NCI-H2029 treated with DMSO at 0.1 percent for 48 hours (cell line): ENCODE measurements at regions not wholly inside any gene's neighbourhood (a gene's known extent, or its start where the extent isn't known, plus 50 kb on each side); places are given as distances from the start of the nearest gene placed in this dataset.

Experiments
- DNase-seq: peaks from one replicate; lab custom pipeline; 2025; lab: John Stamatoyannopoulos, UW

DNA sequence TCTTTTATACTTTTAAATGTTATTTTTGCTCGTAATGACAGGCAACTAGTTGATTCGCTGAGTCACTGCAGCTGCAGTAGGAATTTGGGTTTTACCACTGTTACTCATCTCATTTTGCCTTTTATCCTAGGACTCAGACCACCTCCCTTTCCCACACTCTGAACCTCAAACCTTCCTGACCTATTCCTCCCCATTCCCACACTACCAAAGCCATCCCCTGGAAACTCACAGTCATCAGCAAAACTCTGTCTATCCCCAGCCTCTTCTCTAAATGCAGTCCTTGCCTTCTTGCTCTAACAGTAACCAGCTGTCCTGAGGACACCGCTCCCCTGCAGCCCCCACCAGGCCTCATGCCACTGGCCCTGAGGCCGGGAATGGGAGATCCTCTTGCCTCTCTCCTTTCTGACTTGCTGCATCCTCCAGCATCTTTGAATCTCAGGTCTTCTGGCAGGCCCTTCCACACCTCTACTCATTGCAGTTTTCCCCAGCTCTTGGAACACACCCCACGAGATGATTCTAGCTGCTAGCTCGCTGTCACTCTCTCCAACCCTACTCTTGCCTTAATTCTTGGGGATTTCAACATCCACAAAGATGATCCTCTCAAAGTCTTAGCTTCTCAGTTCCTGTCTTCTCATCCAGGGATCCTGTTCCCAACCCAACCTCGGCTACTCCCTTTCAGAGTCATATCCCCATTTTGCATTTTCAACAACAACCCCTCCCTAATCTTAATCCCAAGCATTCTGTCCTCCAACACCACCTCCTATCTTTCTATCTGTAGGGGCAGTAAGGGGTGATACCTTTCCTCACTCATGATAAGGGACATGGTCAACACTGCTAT is 55.9 kb upstream of the C3orf80 start:
- no peak for DNase-seq

GRCh38 chr3:160170409-160171370 is 54.5 kb upstream of the C3orf80 start:
- DNase-seq = no peak

DNA sequence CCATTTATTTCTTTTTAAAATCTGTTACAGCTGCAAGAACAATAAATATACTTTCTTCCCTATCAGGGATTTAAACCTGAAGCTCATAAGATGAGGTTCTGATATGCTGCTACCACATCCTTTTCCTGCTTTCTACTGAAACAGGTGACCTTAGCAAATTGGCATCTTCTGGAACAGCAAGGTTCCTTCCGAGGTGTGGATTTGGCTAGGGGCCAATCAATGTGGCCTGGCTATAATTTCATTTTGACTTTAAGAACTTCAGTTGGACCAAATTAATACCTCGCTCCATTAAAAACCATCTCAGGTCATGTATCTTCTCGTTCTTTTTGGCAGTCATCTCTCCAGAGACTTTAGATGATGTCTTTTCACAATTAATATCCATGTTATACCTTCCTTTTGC is 53.4 kb upstream of the C3orf80 start:
- no peak for DNase-seq

DNA sequence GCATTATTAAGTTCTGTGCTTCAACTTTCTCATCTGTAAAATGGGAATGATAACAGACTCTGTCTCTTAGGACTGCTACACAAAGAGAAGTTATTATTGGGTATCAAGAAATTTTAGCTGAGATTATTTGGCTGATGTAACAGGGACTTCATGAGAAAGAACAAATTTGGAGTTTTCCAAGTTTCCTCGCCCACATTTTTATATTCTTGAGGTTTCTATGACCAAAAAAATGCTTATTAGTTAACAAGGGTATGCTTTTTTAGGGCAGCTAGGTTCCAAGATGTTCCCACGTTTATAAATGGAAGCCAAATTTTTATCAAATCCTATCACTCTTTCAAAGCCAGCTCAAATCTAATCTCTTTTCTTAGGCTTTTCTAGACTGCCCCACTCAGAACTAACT is 50.6 kb upstream of the C3orf80 start:
- no peak for DNase-seq
